ENCODE measurements at regions not wholly inside any gene's neighbourhood (a gene's known extent, or its start where the extent isn't known, plus 50 kb on each side); places are given as distances from the start of the nearest gene placed in this dataset.

DNA sequence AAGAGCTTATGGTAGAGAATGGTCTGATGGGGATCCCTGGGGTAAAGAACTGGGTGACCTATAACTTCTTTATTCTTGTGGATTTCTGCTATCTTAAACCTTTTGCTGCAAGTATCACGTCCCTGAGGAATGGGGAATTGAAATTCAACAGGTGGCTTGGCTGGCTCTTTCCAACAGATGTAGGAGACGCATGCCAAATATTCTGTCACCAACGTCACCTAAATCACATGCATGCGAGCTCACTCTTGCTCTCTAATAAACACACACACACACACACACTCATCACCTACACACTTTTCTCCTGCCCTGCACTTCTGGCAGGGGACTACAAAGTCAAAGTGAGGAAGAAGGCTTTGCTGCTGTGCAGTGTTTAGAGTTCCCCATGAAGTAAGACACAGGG, 145.8 kb upstream of the NECTIN3 start:
- H3K4me3 ChIP-seq (replicated peaks; ENCODE audit: insufficient read depth, low read length): no peak overlapping the region
- H3K27me3 ChIP-seq (ENCODE audit: insufficient read depth, poor library complexity, severe bottlenecking): no peaks in the 10 kb centered on the region
- no peak overlapping the region for H3K27ac ChIP-seq (replicated peaks)
- TF ChIP-seq, protein P1, sequence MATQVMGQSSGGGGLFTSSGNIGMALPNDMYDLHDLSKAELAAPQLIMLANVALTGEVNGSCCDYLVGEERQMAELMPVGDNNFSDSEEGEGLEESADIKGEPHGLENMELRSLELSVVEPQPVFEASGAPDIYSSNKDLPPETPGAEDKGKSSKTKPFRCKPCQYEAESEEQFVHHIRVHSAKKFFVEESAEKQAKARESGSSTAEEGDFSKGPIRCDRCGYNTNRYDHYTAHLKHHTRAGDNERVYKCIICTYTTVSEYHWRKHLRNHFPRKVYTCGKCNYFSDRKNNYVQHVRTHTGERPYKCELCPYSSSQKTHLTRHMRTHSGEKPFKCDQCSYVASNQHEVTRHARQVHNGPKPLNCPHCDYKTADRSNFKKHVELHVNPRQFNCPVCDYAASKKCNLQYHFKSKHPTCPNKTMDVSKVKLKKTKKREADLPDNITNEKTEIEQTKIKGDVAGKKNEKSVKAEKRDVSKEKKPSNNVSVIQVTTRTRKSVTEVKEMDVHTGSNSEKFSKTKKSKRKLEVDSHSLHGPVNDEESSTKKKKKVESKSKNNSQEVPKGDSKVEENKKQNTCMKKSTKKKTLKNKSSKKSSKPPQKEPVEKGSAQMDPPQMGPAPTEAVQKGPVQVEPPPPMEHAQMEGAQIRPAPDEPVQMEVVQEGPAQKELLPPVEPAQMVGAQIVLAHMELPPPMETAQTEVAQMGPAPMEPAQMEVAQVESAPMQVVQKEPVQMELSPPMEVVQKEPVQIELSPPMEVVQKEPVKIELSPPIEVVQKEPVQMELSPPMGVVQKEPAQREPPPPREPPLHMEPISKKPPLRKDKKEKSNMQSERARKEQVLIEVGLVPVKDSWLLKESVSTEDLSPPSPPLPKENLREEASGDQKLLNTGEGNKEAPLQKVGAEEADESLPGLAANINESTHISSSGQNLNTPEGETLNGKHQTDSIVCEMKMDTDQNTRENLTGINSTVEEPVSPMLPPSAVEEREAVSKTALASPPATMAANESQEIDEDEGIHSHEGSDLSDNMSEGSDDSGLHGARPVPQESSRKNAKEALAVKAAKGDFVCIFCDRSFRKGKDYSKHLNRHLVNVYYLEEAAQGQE (IDR thresholded peaks at IDR 0.05; ENCODE audit: insufficient replicate concordance, low read depth): no peak
- TF ChIP-seq SPI1 (IDR thresholded peaks at IDR 0.05; ENCODE audit: borderline replicate concordance, low read depth): no peak
- TF ChIP-seq POLR2AphosphoS5 (IDR thresholded peaks at IDR 0.05; ENCODE audit: low read depth): no peak
- no peak for TF ChIP-seq GABPA (IDR thresholded peaks at IDR 0.05; ENCODE audit: low read depth)
- TF ChIP-seq, protein P2, sequence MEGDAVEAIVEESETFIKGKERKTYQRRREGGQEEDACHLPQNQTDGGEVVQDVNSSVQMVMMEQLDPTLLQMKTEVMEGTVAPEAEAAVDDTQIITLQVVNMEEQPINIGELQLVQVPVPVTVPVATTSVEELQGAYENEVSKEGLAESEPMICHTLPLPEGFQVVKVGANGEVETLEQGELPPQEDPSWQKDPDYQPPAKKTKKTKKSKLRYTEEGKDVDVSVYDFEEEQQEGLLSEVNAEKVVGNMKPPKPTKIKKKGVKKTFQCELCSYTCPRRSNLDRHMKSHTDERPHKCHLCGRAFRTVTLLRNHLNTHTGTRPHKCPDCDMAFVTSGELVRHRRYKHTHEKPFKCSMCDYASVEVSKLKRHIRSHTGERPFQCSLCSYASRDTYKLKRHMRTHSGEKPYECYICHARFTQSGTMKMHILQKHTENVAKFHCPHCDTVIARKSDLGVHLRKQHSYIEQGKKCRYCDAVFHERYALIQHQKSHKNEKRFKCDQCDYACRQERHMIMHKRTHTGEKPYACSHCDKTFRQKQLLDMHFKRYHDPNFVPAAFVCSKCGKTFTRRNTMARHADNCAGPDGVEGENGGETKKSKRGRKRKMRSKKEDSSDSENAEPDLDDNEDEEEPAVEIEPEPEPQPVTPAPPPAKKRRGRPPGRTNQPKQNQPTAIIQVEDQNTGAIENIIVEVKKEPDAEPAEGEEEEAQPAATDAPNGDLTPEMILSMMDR (IDR thresholded peaks at IDR 0.05; ENCODE audit: insufficient read depth, low read length): no peak
- DNase-seq (ENCODE audit: low read depth in 1 of 2, low spot score in 1 of 2): no peak

DNA sequence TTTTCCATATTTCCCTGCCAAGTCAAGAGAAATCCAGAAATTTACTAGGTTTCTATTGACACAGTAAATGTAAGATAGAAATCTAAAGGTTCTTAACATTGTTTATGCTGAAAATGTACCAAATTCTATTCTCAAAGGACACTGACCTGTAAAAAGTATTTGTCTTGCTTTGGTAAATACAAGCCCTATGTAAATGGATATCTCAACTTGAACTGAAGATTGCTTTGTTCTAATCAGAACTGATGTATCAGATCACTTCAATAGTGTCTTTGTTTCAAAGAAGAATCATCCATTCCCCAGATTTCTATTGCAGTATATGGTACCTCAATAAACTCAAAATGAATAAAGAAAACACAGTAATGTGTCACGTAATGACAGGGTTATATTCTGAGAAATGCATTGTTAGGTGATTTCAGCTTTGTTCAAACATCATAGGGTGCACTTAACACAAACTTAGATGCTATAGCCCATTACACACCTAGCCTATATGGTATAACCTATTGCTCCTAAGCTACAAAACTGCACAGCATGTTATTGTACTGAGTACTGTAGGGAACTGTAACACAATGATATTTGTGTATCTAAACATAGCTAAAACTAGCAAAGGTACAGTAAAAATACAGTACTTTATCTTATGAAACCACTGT, 143.5 kb upstream of the NECTIN3 start:
- Histone ChIP-seq H3K27ac (replicated peaks) (no peak overlapping the region), H3K27me3 (ENCODE audit: insufficient read depth, poor library complexity, severe bottlenecking) (no peaks in the 10 kb centered on the region), H3K4me3 (replicated peaks; ENCODE audit: insufficient read depth, low read length) (no peak overlapping the region)
- TF ChIP-seq, protein P1 (IDR thresholded peaks at IDR 0.05; ENCODE audit: insufficient replicate concordance, low read depth): no peak
- TF ChIP-seq GABPA (IDR thresholded peaks at IDR 0.05; ENCODE audit: low read depth) (no peak), POLR2AphosphoS5 (IDR thresholded peaks at IDR 0.05; ENCODE audit: low read depth) (no peak), SPI1 (IDR thresholded peaks at IDR 0.05; ENCODE audit: borderline replicate concordance, low read depth) (no peak)
- TF ChIP-seq, protein P2 (IDR thresholded peaks at IDR 0.05; ENCODE audit: insufficient read depth, low read length): no peak
- DNase-seq (ENCODE audit: low read depth in 1 of 2, low spot score in 1 of 2): no peak

DNA sequence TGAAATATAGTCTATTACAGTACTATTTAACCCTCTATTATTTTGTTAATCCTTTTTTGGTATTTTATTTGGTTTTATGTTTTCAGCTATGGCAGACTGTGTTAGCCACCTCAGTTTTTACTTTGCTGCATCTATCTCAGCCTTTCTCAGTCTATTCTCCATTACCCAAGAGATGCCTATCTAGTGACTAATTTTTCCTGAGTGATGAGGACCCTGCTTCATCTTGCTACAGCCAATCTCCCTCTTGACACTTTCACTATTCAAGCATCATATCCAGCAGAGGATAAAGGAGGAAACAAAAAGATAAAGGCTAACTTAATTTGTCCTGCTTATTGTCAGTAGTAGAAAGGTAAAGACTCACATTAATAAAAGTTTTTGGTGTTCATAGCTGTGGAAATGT, 141.8 kb upstream of the NECTIN3 start:
- Histone ChIP-seq H3K27me3 (ENCODE audit: insufficient read depth, poor library complexity, severe bottlenecking) (no peaks in the 10 kb centered on the region), H3K27ac (replicated peaks) (no peak overlapping the region), H3K4me3 (replicated peaks; ENCODE audit: insufficient read depth, low read length) (no peak overlapping the region)
- no peak for DNase-seq (ENCODE audit: low read depth in 1 of 2, low spot score in 1 of 2)
- TF ChIP-seq POLR2AphosphoS5 (IDR thresholded peaks at IDR 0.05; ENCODE audit: low read depth) (no peak), SPI1 (IDR thresholded peaks at IDR 0.05; ENCODE audit: borderline replicate concordance, low read depth) (no peak), GABPA (IDR thresholded peaks at IDR 0.05; ENCODE audit: low read depth) (no peak)
- TF ChIP-seq, protein P2 (IDR thresholded peaks at IDR 0.05; ENCODE audit: insufficient read depth, low read length): no peak
- TF ChIP-seq, protein P1 (IDR thresholded peaks at IDR 0.05; ENCODE audit: insufficient replicate concordance, low read depth): no peak
